Brain microvascular endothelial cell (primary cell): ENCODE measurements at regions not wholly inside any gene's neighbourhood (a gene's known extent, or its start where the extent isn't known, plus 50 kb on each side); places are given as distances from the start of the nearest gene placed in this dataset.

Source experiments
- DNase-seq: peaks from one replicate; pipeline ENCODE4 v3.0.0-alpha.2; 2020
- H3K27ac ChIP-seq: fragments of 250-450 bp; sonication (Bioruptor Pico); 2 replicates; pipeline ENCODE4 v1.5.1; 2020; ENCODE audit warnings: mild to moderate bottlenecking, moderate library complexity
- H3K27me3 ChIP-seq: fragments of 250-450 bp; sonication (Bioruptor Pico); replicated peaks from 2 replicates; pipeline ENCODE4 v1.5.1; 2020; ENCODE audit warnings: mild to moderate bottlenecking
- H3K36me3 ChIP-seq: fragments of 250-450 bp; sonication (Bioruptor Pico); replicated peaks from 2 replicates; pipeline ENCODE4 v1.5.1; 2020; ENCODE audit warnings: mild to moderate bottlenecking
- H3K4me3 ChIP-seq: 2 replicates; pipeline ENCODE4 v1.5.1; 2011; ENCODE audit warnings: low read depth, mild to moderate bottlenecking, control low read depth, low read length, moderate library complexity
- CTCF ChIP-seq: IDR thresholded peaks from 2 replicates; pipeline ENCODE4 v1.5.1; 2011; ENCODE audit warnings: low read depth, mild to moderate bottlenecking, moderate library complexity, low read length, control low read depth, inconsistent platforms; ENCODE audit errors: missing control alignments
- in situ Hi-C: cut with HindIII; loops from 2 replicates; pipeline ENCODE4 v1.10.0; 2017; ENCODE audit warnings: low sequenced_read_pairs, low pct_ligation_motif_present

- no peak for TF ChIP-seq CTCF
- Histone ChIP-seq H3K36me3 (no peaks in the 10 kb centered on the region), H3K27ac (no peak overlapping the region), H3K4me3 (no peak overlapping the region), H3K27me3 (no peaks in the 10 kb centered on the region)
- in situ Hi-C loops = no loop called here
- DNase-seq = no peak
These were observed 817.8 kb downstream of the TUSC7 start for GRCh38 chr3:117527346-117527745.

GRCh38 chr3:117528688-117529087 lies 819.1 kb downstream of the TUSC7 start:
- no peak overlapping the region for H3K4me3 ChIP-seq
- no peaks in the 10 kb centered on the region for H3K27me3 ChIP-seq
- no peak overlapping the region for H3K27ac ChIP-seq
- no peak for TF ChIP-seq CTCF
- in situ Hi-C loops = no loop called here
- no peak for DNase-seq
- no peaks in the 10 kb centered on the region for H3K36me3 ChIP-seq

- no peaks in the 10 kb centered on the region for H3K27me3 ChIP-seq
- H3K36me3 ChIP-seq = no peaks in the 10 kb centered on the region
- no peak overlapping the region for H3K4me3 ChIP-seq
- in situ Hi-C loops = no loop called here
- no peak for DNase-seq
- H3K27ac ChIP-seq = no peak overlapping the region
- TF ChIP-seq CTCF = no peak
These were observed 821.6 kb downstream of the TUSC7 start for GRCh38 chr3:117531078-117531767.

GRCh38 chr3:117532268-117532667 lies 822.7 kb downstream of the TUSC7 start:
- in situ Hi-C loops = no loop called here
- no peaks in the 10 kb centered on the region for H3K36me3 ChIP-seq
- no peak for TF ChIP-seq CTCF
- H3K27ac ChIP-seq = no peak overlapping the region
- no peak for DNase-seq
- H3K4me3 ChIP-seq = no peak overlapping the region
- H3K27me3 ChIP-seq = no peaks in the 10 kb centered on the region

- Histone ChIP-seq H3K27me3 (no peaks in the 10 kb centered on the region), H3K36me3 (no peaks in the 10 kb centered on the region), H3K4me3 (no peak overlapping the region), H3K27ac (no peak overlapping the region)
- no peak for TF ChIP-seq CTCF
- in situ Hi-C loops = no loop called here
- DNase-seq = no peak
These were observed 824.6 kb downstream of the TUSC7 start for GRCh38 chr3:117534138-117534537.

GRCh38 chr3:117536006-117536405 lies 826.4 kb downstream of the TUSC7 start:
- in situ Hi-C loops = no loop called here
- Histone ChIP-seq H3K36me3 (no peaks in the 10 kb centered on the region), H3K4me3 (no peak overlapping the region), H3K27me3 (no peaks in the 10 kb centered on the region), H3K27ac (no peak overlapping the region)
- TF ChIP-seq CTCF = no peak
- no peak for DNase-seq
